Activated CD4-positive, alpha-beta T cell treated with anti-CD3 and anti-CD28 coated beads, Interleukin-2, amount 50 U/mL, for 1 hour (primary cell): ENCODE measurements at regions not wholly inside any gene's neighbourhood (a gene's known extent, or its start where the extent isn't known, plus 50 kb on each side); places are given as distances from the start of the nearest gene placed in this dataset.
A peak's percentile ranks its signal among the peaks of the same experiment; 100 is the strongest.

ENCODE experiments used
- DNase-seq: peaks from one replicate; pipeline ENCODE4 v3.0.0-alpha.2; 2020

- DNase-seq, result no peak
Observed at GRCh38 chr17:79414793-79415211, 196.0 kb downstream of the RBFOX3 start.

GRCh38 chr17:79414063-79414792, 196.6 kb downstream of the RBFOX3 start:
- DNase-seq, result no peak

- no peak for DNase-seq
Observed at GRCh38 chr17:79413611-79414010, 197.2 kb downstream of the RBFOX3 start.

- DNase-seq, result no peak
Observed at GRCh38 chr17:79412886-79413390, 197.9 kb downstream of the RBFOX3 start.

GRCh38 chr17:79412110-79412509, 198.7 kb downstream of the RBFOX3 start:
- DNase-seq, result no peak

GRCh38 chr17:79411419-79411818, 199.4 kb downstream of the RBFOX3 start:
- no peak for DNase-seq

- DNase-seq, result no peak
Observed at GRCh38 chr17:79410681-79411080, 200.2 kb downstream of the RBFOX3 start.

- no peak for DNase-seq
Observed at GRCh38 chr17:79408251-79408650, 202.6 kb downstream of the RBFOX3 start.

- no peak for DNase-seq
Observed at GRCh38 chr17:79407385-79407784, 203.5 kb downstream of the RBFOX3 start.

GRCh38 chr17:79406316-79406715, 204.5 kb downstream of the RBFOX3 start:
- DNase-seq, result no peak

GRCh38 chr17:79405823-79406222, 205.0 kb downstream of the RBFOX3 start:
- DNase-seq, result no peak

- no peak for DNase-seq
Observed at GRCh38 chr17:79404136-79404911, 206.5 kb downstream of the RBFOX3 start.

- no peak for DNase-seq
Observed at GRCh38 chr17:79401704-79402674, 208.9 kb downstream of the RBFOX3 start.

GRCh38 chr17:79400989-79401703, 209.7 kb downstream of the RBFOX3 start:
- DNase-seq, result peak; percentile 71

GRCh38 chr17:79399610-79400144, 211.2 kb downstream of the RBFOX3 start:
- no peak for DNase-seq

- no peak for DNase-seq
Observed at GRCh38 chr17:79398441-79398840, 212.4 kb downstream of the RBFOX3 start.

GRCh38 chr17:79396696-79397095, 214.2 kb downstream of the RBFOX3 start:
- no peak for DNase-seq

GRCh38 chr17:79395545-79395944, 215.3 kb downstream of the RBFOX3 start:
- DNase-seq, result no peak

GRCh38 chr17:79395066-79395465, 215.8 kb downstream of the RBFOX3 start:
- no peak for DNase-seq

GRCh38 chr17:79393358-79394052, 217.3 kb downstream of the RBFOX3 start:
- peak; percentile 72 for DNase-seq

- no peak for DNase-seq
Observed at GRCh38 chr17:79392598-79392997, 218.3 kb downstream of the RBFOX3 start.
